H1 (cell line): ENCODE measurements at regions not wholly inside any gene's neighbourhood (a gene's known extent, or its start where the extent isn't known, plus 50 kb on each side); places are given as distances from the start of the nearest gene placed in this dataset.

Source experiments
- ASH2L ChIP-seq: fragments of 200-600, 300-600 bp; sonication (generic); IDR thresholded peaks from one replicate; pipeline ENCODE4 v1.7.1; 2017; ENCODE audit warnings: low read length
- BRCA1 ChIP-seq: IDR thresholded peaks from 2 replicates; pipeline ENCODE4 v1.6.1; 2012; ENCODE audit warnings: low read depth, low read length, improper control_type of control experiment
- CEBPB ChIP-seq: IDR thresholded peaks from 2 replicates; pipeline ENCODE4 v1.6.1; 2012; ENCODE audit warnings: low read depth, low read length
- GABPA ChIP-seq: IDR thresholded peaks from 2 replicates; pipeline ENCODE4 v1.6.1; 2011; ENCODE audit warnings: mild to moderate bottlenecking, low read length, moderate library complexity, borderline replicate concordance; ENCODE audit not compliant: insufficient read depth
- PHF8 ChIP-seq: fragments of 200-600 bp; sonication (generic); conservative IDR thresholded peaks from 2 replicates; pipeline ENCODE4 v1.7.1; 2012; ENCODE audit warnings: low read depth, mild to moderate bottlenecking, inconsistent platforms, low read length, moderate library complexity
- POLR2A ChIP-seq, 2 experiments: IDR thresholded peaks; 1 replicate in 1 of 2; 2 replicates in 1 of 2; pipeline ENCODE4 v1.6.1; 2011; ENCODE audit warnings: low read depth in 2 of 2, low read length in 2 of 2, mild to moderate bottlenecking in 2 of 2; ENCODE audit errors: control extremely low read depth in 1 of 2
- POLR2AphosphoS5 ChIP-seq: IDR thresholded peaks from 2 replicates; pipeline ENCODE4 v1.6.1; 2011; ENCODE audit warnings: low read depth, low read length
- RBBP5 ChIP-seq: IDR thresholded peaks from 2 replicates; pipeline ENCODE4 v1.7.1; 2012; ENCODE audit warnings: low read depth, mild to moderate bottlenecking, inconsistent platforms, low read length, moderate library complexity, borderline replicate concordance
- SUZ12 ChIP-seq: fragments of 200-600 bp; sonication (generic); IDR thresholded peaks from 2 replicates; pipeline ENCODE4 v1.6.1; 2012; ENCODE audit warnings: mild to moderate bottlenecking, inconsistent platforms, low read length, moderate library complexity, mixed read lengths
- TAF1 ChIP-seq: IDR thresholded peaks from 2 replicates; pipeline ENCODE4 v1.6.1; 2011; ENCODE audit warnings: mild to moderate bottlenecking, low read depth, low read length
- ZNF274 ChIP-seq: IDR thresholded peaks from 2 replicates; pipeline ENCODE4 v1.7.0; 2012; ENCODE audit warnings: low read length, borderline replicate concordance; ENCODE audit errors: extremely low read depth
- TF ChIP-seq, protein P1 (sequence below), 3 experiments: IDR thresholded peaks; 1 replicate in 2 of 3; 2 replicates in 1 of 3; pipeline versions ENCODE4 v1.5.1 to v1.6.1; 2011; ENCODE audit warnings: low read length in 3 of 3, mild to moderate bottlenecking in 3 of 3, inconsistent platforms in 2 of 3, low read depth in 1 of 3, moderate library complexity in 1 of 3; ENCODE audit not compliant: insufficient read depth in 1 of 3; ENCODE audit errors: control extremely low read depth in 1 of 3
- TF ChIP-seq, protein P2 (sequence below): IDR thresholded peaks from 2 replicates; pipeline ENCODE4 v1.6.1; 2011; ENCODE audit warnings: low read depth, mild to moderate bottlenecking, low read length; ENCODE audit not compliant: insufficient read depth
- TF ChIP-seq, protein P3 (sequence below): IDR thresholded peaks from 2 replicates; pipeline ENCODE4 v1.6.1; 2011; ENCODE audit warnings: low read length, improper control_type of control experiment

DNA sequence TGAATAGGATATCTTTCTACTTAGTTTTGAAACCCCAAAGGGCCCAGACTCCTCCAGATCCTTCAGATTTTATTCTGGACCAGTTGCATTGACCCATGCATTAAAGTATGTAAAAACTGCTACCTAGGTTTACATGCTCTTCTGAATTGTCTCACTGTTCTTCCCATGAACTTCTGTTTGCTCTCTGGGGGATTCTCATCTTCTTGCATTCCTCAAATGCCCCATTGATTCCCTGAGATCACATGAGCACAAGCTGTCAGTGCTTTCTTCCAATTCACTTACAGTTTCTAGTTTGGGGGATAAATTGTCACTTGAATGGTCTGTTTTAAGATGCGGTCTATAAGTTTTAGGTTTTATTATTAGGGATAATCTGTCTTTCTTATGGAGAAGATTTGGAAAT, 188.9 kb upstream of the KIF2B start:
- TF ChIP-seq, protein P1, sequence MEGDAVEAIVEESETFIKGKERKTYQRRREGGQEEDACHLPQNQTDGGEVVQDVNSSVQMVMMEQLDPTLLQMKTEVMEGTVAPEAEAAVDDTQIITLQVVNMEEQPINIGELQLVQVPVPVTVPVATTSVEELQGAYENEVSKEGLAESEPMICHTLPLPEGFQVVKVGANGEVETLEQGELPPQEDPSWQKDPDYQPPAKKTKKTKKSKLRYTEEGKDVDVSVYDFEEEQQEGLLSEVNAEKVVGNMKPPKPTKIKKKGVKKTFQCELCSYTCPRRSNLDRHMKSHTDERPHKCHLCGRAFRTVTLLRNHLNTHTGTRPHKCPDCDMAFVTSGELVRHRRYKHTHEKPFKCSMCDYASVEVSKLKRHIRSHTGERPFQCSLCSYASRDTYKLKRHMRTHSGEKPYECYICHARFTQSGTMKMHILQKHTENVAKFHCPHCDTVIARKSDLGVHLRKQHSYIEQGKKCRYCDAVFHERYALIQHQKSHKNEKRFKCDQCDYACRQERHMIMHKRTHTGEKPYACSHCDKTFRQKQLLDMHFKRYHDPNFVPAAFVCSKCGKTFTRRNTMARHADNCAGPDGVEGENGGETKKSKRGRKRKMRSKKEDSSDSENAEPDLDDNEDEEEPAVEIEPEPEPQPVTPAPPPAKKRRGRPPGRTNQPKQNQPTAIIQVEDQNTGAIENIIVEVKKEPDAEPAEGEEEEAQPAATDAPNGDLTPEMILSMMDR (IDR thresholded peaks at IDR 0.05; ENCODE audit: control extremely low read depth in 1 of 3, insufficient read depth in 1 of 3, low read depth in 1 of 3, low read length in 3 of 3), result no peak
- TF ChIP-seq POLR2AphosphoS5 (no peak), ASH2L (no peak), CEBPB (no peak), PHF8 (no peak), POLR2A (IDR thresholded peaks at IDR 0.05; ENCODE audit: control extremely low read depth in 1 of 2, low read depth in 2 of 2, low read length in 2 of 2) (no peak), SUZ12 (no peak), RBBP5 (no peak), GABPA (no peak), BRCA1 (no peak), TAF1 (no peak), ZNF274 (no peak)
- TF ChIP-seq, protein P2, sequence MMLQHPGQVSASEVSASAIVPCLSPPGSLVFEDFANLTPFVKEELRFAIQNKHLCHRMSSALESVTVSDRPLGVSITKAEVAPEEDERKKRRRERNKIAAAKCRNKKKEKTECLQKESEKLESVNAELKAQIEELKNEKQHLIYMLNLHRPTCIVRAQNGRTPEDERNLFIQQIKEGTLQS, result no peak
- TF ChIP-seq, protein P3, sequence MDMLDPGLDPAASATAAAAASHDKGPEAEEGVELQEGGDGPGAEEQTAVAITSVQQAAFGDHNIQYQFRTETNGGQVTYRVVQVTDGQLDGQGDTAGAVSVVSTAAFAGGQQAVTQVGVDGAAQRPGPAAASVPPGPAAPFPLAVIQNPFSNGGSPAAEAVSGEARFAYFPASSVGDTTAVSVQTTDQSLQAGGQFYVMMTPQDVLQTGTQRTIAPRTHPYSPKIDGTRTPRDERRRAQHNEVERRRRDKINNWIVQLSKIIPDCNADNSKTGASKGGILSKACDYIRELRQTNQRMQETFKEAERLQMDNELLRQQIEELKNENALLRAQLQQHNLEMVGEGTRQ, result no peak
